ENCODE measurements at regions not wholly inside any gene's neighbourhood (a gene's known extent, or its start where the extent isn't known, plus 50 kb on each side); places are given as distances from the start of the nearest gene placed in this dataset.

DNA sequence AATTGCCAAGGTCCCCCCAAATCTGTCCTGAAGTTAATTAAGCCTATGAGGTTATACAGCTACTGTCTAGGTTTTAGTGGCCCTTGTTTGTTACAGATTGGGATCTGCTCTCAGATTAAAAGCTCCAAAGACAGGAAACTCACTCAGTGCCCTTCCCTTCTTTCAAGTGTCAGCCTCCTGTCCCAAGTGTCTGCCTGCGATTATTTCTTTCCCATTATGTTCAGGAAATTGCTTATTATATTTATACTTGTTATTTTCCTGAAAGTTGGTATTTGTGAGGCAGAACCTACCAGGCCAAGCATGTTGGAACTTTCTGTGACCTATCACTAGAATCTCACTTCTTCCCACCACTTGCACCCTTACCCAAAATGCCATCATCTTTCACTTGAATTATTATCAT, 173.2 kb downstream of the AREG start:
- H3K9me3 ChIP-seq (ENCODE audit: control insufficient read depth, insufficient read depth, low read depth, low read length) = no peaks in the 10 kb centered on the region
- no peak overlapping the region for H3K4me3 ChIP-seq (ENCODE audit: low read depth, low read length)
- no peaks in the 10 kb centered on the region for H3K4me1 ChIP-seq (ENCODE audit: control insufficient read depth, insufficient read depth, low read length)
- POLR2A ChIA-PET = no interaction called here
- TF ChIP-seq ZNF433 (tag by site-specific recombination; IDR thresholded peaks at IDR 0.05; ENCODE audit: low read depth) (no peak), ZNF596 (tag by site-specific recombination; IDR thresholded peaks at IDR 0.05) (no peak), EGR2 (tag by site-specific recombination; IDR thresholded peaks at IDR 0.05; ENCODE audit: low read depth) (no peak), ZNF473 (tag by site-specific recombination; IDR thresholded peaks at IDR 0.05) (no peak), MZF1 (tag by site-specific recombination; IDR thresholded peaks at IDR 0.05; ENCODE audit: borderline replicate concordance) (no peak), ZFP41 (tag by site-specific recombination; IDR thresholded peaks at IDR 0.05; ENCODE audit: borderline replicate concordance) (no peak), ZNF830 (tag by site-specific recombination; IDR thresholded peaks at IDR 0.05; ENCODE audit: low read depth) (no peak), ZNF19 (tag by site-specific recombination; IDR thresholded peaks at IDR 0.05; ENCODE audit: low read depth) (no peak), ZNF530 (tag by site-specific recombination; IDR thresholded peaks at IDR 0.05; ENCODE audit: low read depth) (no peak), ZNF777 (tag by site-specific recombination; IDR thresholded peaks at IDR 0.05; ENCODE audit: borderline replicate concordance) (no peak), ZNF404 (tag by site-specific recombination; IDR thresholded peaks at IDR 0.05) (no peak), ZNF529 (tag by site-specific recombination; IDR thresholded peaks at IDR 0.05; ENCODE audit: insufficient replicate concordance) (no peak)
- TF ChIP-seq, protein P1, sequence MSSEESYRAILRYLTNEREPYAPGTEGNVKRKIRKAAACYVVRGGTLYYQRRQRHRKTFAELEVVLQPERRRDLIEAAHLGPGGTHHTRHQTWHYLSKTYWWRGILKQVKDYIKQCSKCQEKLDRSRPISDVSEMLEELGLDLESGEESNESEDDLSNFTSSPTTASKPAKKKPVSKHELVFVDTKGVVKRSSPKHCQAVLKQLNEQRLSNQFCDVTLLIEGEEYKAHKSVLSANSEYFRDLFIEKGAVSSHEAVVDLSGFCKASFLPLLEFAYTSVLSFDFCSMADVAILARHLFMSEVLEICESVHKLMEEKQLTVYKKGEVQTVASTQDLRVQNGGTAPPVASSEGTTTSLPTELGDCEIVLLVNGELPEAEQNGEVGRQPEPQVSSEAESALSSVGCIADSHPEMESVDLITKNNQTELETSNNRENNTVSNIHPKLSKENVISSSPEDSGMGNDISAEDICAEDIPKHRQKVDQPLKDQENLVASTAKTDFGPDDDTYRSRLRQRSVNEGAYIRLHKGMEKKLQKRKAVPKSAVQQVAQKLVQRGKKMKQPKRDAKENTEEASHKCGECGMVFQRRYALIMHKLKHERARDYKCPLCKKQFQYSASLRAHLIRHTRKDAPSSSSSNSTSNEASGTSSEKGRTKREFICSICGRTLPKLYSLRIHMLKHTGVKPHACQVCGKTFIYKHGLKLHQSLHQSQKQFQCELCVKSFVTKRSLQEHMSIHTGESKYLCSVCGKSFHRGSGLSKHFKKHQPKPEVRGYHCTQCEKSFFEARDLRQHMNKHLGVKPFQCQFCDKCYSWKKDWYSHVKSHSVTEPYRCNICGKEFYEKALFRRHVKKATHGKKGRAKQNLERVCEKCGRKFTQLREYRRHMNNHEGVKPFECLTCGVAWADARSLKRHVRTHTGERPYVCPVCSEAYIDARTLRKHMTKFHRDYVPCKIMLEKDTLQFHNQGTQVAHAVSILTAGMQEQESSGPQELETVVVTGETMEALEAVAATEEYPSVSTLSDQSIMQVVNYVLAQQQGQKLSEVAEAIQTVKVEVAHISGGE (tag by site-specific recombination; conservative IDR thresholded peaks at IDR 0.05; ENCODE audit: low read depth) = no peak
- TF ChIP-seq, protein P2, sequence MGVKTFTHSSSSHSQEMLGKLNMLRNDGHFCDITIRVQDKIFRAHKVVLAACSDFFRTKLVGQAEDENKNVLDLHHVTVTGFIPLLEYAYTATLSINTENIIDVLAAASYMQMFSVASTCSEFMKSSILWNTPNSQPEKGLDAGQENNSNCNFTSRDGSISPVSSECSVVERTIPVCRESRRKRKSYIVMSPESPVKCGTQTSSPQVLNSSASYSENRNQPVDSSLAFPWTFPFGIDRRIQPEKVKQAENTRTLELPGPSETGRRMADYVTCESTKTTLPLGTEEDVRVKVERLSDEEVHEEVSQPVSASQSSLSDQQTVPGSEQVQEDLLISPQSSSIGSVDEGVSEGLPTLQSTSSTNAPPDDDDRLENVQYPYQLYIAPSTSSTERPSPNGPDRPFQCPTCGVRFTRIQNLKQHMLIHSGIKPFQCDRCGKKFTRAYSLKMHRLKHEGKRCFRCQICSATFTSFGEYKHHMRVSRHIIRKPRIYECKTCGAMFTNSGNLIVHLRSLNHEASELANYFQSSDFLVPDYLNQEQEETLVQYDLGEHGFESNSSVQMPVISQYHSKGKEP (tag by site-specific recombination; IDR thresholded peaks at IDR 0.05) = no peak
- TF ChIP-seq, protein P3, sequence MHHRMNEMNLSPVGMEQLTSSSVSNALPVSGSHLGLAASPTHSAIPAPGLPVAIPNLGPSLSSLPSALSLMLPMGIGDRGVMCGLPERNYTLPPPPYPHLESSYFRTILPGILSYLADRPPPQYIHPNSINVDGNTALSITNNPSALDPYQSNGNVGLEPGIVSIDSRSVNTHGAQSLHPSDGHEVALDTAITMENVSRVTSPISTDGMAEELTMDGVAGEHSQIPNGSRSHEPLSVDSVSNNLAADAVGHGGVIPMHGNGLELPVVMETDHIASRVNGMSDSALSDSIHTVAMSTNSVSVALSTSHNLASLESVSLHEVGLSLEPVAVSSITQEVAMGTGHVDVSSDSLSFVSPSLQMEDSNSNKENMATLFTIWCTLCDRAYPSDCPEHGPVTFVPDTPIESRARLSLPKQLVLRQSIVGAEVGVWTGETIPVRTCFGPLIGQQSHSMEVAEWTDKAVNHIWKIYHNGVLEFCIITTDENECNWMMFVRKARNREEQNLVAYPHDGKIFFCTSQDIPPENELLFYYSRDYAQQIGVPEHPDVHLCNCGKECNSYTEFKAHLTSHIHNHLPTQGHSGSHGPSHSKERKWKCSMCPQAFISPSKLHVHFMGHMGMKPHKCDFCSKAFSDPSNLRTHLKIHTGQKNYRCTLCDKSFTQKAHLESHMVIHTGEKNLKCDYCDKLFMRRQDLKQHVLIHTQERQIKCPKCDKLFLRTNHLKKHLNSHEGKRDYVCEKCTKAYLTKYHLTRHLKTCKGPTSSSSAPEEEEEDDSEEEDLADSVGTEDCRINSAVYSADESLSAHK (tag by site-specific recombination; IDR thresholded peaks at IDR 0.05) = no peak
- TF ChIP-seq, protein P4, sequence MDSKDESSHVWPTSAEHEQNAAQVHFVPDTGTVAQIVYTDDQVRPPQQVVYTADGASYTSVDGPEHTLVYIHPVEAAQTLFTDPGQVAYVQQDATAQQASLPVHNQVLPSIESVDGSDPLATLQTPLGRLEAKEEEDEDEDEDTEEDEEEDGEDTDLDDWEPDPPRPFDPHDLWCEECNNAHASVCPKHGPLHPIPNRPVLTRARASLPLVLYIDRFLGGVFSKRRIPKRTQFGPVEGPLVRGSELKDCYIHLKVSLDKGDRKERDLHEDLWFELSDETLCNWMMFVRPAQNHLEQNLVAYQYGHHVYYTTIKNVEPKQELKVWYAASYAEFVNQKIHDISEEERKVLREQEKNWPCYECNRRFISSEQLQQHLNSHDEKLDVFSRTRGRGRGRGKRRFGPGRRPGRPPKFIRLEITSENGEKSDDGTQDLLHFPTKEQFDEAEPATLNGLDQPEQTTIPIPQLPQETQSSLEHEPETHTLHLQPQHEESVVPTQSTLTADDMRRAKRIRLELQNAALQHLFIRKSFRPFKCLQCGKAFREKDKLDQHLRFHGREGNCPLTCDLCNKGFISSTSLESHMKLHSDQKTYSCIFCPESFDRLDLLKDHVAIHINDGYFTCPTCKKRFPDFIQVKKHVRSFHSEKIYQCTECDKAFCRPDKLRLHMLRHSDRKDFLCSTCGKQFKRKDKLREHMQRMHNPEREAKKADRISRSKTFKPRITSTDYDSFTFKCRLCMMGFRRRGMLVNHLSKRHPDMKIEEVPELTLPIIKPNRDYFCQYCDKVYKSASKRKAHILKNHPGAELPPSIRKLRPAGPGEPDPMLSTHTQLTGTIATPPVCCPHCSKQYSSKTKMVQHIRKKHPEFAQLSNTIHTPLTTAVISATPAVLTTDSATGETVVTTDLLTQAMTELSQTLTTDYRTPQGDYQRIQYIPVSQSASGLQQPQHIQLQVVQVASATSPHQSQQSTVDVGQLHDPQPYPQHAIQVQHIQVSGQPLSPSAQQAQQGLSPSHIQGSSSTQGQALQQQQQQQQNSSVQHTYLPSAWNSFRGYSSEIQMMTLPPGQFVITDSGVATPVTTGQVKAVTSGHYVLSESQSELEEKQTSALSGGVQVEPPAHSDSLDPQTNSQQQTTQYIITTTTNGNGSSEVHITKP (tag by site-specific recombination; IDR thresholded peaks at IDR 0.05) = no peak
- TF ChIP-seq, protein P5, sequence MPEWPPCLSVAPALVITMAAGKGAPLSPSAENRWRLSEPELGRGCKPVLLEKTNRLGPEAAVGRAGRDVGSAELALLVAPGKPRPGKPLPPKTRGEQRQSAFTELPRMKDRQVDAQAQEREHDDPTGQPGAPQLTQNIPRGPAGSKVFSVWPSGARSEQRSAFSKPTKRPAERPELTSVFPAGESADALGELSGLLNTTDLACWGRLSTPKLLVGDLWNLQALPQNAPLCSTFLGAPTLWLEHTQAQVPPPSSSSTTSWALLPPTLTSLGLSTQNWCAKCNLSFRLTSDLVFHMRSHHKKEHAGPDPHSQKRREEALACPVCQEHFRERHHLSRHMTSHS (tag by site-specific recombination; IDR thresholded peaks at IDR 0.05) = no peak
- CTCF ChIA-PET = interaction anchor here (0.6 kb wide), 1 partner anchor 87 kb away, joined by 3 read pairs; no protein-coding TSS in a partner anchor
- no peak overlapping the region for H3K27ac ChIP-seq (ENCODE audit: extremely low read depth, low read depth, low read length)
- no peaks in the 10 kb centered on the region for H3K36me3 ChIP-seq (ENCODE audit: control insufficient read depth in 2 of 2, insufficient read depth in 1 of 2, low read length in 2 of 2)
